Muscle of leg (tissue), 3 donors: ENCODE measurements at regions not wholly inside any gene's neighbourhood (a gene's known extent, or its start where the extent isn't known, plus 50 kb on each side); places are given as distances from the start of the nearest gene placed in this dataset.

ENCODE experiments used
- DNase-seq: peaks from one replicate; pipeline ENCODE4 v3.0.0; 2013
- H3K27ac ChIP-seq: one replicate; pipeline ENCODE4 v1.5.1; 2013; ENCODE audit warnings: mild to moderate bottlenecking, low read length, control low read depth
- H3K27me3 ChIP-seq: one replicate; pipeline ENCODE4 v1.6.1; 2013; ENCODE audit warnings: low read length; ENCODE audit not compliant: control insufficient read depth, insufficient read depth
- H3K36me3 ChIP-seq: one replicate; pipeline ENCODE4 v1.6.1; 2013; ENCODE audit warnings: low read length; ENCODE audit not compliant: control insufficient read depth, insufficient read depth
- H3K4me1 ChIP-seq: one replicate; pipeline ENCODE4 v1.6.1; 2013; ENCODE audit warnings: low read length; ENCODE audit not compliant: control insufficient read depth, insufficient read depth
- H3K4me3 ChIP-seq: one replicate; pipeline ENCODE4 v1.5.1; 2013; ENCODE audit warnings: low read length, control low read depth
- H3K9me3 ChIP-seq: replicated peaks from 2 replicates; pipeline ENCODE4 v1.6.1; 2013; ENCODE audit warnings: low read depth, low read length; ENCODE audit not compliant: control insufficient read depth
- WGBS: methylation state at CpG from one replicate; pipeline ENCODE4 v1.1.5; 2013; ENCODE audit warnings: missing lambda C conversion rate; ENCODE audit not compliant: insufficient coverage; 5-methylcytosine and 5-hydroxymethylcytosine counted together

DNA sequence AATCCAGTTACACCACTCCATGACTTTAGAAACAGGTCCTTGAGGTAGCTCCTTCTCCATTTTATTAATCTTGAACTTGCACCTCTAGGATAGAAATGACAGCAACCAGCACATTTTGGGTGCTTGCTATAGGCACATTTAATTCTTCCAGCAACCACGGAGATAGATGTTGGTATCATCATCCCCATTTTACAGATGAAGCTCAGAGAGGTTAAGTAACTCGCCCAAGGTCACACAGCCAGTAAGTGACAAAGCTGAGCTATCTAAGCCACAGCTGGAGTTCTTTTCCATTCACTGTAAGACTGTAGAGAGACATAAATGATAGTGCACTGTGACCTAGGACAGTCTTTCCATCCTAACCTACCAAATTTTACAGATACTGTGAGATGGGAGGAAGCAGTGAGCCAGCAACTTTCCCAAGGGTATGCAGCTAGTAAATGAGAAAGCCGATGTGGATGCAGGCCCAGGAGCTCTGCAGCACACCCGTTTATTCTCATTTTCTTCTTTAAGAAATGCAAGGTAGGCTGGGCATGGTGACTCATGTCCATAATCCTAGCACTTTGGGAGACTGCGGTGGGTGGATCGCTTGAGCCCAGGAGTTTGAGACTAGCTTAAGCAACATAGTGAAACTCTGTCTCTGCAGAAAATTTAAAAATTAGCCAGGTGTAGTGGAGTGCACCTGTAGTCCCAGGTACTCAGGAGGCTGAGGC is 103.2 kb downstream of the TBX5 start:
- DNase-seq: no peak
- Histone ChIP-seq H3K36me3 (no peaks in the 10 kb centered on the region), H3K27ac (no peak overlapping the region), H3K4me1 (no peaks in the 10 kb centered on the region), H3K4me3 (no peak overlapping the region), H3K9me3 (no peaks in the 10 kb centered on the region), H3K27me3 (peaks cover 11% of the 10 kb centered on the region)
- WGBS: 43% methylated on average over 3 of the region's 6 CpGs

- WGBS: 2% methylated on average over 5 of the region's 8 CpGs
- H3K27me3 ChIP-seq: peaks cover 11% of the 10 kb centered on the region
- no peaks in the 10 kb centered on the region for H3K4me1 ChIP-seq
- no peaks in the 10 kb centered on the region for H3K9me3 ChIP-seq
- no peaks in the 10 kb centered on the region for H3K36me3 ChIP-seq
- H3K27ac ChIP-seq: no peak overlapping the region
- no peak overlapping the region for H3K4me3 ChIP-seq
- no peak for DNase-seq
Observed at GRCh38 chr12:114302117-114302516, 103.8 kb downstream of the TBX5 start.

GRCh38 chr12:114294303-114294685 is 111.7 kb downstream of the TBX5 start:
- Histone ChIP-seq H3K36me3 (no peaks in the 10 kb centered on the region), H3K9me3 (peaks cover 5% of the 10 kb centered on the region), H3K27me3 (no peaks in the 10 kb centered on the region), H3K4me3 (no peak overlapping the region), H3K4me1 (no peaks in the 10 kb centered on the region), H3K27ac (no peak overlapping the region)
- no peak for DNase-seq
- 100% methylated on average over 1 of the region's 3 CpGs for WGBS

DNA sequence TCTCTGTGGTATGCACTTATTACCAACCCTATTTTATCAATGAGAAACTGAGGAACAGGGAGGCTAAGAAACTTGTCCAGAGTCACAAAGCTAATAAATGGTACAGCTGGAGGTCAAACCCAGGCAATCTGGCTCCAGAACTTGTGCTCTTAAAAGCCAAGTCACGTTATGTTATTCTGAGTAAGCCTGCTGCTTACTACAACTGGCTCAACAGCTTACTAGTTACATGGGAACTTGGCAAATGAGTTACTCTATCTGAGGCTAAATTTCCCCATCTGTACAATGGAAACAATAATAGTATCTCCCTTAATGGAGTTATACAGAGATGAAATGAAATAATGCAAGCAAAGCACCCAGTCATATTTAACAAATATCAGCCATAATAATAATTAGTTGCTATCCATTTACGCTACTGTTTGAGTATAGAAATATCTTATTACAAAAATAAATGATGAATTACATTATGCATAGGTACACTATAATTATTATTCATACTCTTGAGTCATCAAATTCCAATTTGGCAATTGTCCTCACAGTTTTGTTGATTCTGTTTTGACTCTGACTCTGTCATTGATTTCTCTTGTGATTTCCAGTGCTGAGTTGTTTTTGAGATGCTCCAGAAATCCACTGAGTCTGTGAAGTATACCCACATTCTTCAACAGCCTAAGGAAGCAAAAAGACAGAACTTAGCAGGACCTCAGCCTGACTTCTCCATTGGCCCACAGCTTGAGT is 112.2 kb downstream of the TBX5 start:
- H3K4me3 ChIP-seq: no peak overlapping the region
- DNase-seq: no peak
- H3K27ac ChIP-seq: no peak overlapping the region
- H3K27me3 ChIP-seq: no peaks in the 10 kb centered on the region
- no peaks in the 10 kb centered on the region for H3K4me1 ChIP-seq
- no peaks in the 10 kb centered on the region for H3K36me3 ChIP-seq
- no CpG with 5 or more reads among the region's 2 CpGs for WGBS
- peaks cover 5% of the 10 kb centered on the region for H3K9me3 ChIP-seq

DNA sequence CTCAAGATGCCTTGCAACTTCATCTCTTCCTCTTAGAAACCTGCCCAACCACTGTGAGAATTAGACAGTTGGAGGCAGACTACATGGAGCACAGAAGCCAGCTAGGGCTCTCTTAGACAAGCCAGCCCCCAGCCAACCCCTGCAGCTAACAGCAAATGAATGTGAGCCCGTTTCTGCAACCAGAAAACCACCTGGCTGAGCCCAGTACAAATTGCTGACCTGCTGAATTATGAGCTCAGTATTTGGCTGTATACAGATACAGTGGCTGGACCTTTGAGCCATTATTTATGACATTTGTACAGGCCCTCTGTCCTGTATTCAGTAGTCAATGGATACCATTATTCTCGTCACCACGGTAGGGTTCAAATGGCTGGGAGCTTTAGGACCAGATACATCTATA is 112.9 kb downstream of the TBX5 start:
- Histone ChIP-seq H3K9me3 (peaks cover 5% of the 10 kb centered on the region), H3K27me3 (peaks cover 4% of the 10 kb centered on the region), H3K4me1 (no peaks in the 10 kb centered on the region), H3K27ac (no peak overlapping the region), H3K36me3 (no peaks in the 10 kb centered on the region), H3K4me3 (no peak overlapping the region)
- 60% methylated on average over 1 of the region's 3 CpGs for WGBS
- no peak for DNase-seq

DNA sequence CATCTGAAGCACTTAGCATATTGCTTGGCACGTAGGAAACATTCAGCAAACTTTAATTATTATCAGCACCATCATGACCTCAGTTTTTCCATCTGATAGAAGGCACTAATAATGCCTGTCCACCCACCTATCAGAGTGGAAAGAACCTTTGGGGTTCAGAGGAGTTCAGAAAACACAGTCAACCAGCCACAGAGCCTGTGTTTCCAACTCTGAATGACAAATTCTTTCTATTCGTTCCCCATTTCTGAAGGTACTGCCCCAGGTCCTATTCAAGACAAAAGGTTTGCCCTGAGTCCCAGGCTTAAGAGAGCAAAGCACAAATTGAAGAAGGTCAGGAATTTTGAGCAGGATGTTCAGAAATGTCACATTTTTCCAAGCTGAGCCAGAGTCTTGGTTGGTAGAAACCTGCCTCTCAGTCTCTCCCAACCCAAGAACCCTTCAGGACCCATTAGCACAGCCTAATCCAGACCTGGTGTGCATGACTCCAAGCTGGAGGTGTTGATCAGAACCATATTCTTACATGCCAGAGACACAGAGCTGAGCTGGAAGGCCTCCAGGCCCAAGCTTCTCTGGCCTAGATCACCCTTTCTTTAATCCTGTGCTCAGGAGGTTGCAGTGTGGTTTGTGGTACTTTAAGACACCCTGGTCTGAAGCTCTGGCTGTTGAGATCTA is 114.4 kb downstream of the TBX5 start:
- H3K4me3 ChIP-seq: no peak overlapping the region
- WGBS: no CpG with 5 or more reads among the region's 2 CpGs
- no peaks in the 10 kb centered on the region for H3K36me3 ChIP-seq
- peaks cover 4% of the 10 kb centered on the region for H3K27me3 ChIP-seq
- no peaks in the 10 kb centered on the region for H3K4me1 ChIP-seq
- H3K9me3 ChIP-seq: peaks cover 5% of the 10 kb centered on the region
- H3K27ac ChIP-seq: no peak overlapping the region
- no peak for DNase-seq

DNA sequence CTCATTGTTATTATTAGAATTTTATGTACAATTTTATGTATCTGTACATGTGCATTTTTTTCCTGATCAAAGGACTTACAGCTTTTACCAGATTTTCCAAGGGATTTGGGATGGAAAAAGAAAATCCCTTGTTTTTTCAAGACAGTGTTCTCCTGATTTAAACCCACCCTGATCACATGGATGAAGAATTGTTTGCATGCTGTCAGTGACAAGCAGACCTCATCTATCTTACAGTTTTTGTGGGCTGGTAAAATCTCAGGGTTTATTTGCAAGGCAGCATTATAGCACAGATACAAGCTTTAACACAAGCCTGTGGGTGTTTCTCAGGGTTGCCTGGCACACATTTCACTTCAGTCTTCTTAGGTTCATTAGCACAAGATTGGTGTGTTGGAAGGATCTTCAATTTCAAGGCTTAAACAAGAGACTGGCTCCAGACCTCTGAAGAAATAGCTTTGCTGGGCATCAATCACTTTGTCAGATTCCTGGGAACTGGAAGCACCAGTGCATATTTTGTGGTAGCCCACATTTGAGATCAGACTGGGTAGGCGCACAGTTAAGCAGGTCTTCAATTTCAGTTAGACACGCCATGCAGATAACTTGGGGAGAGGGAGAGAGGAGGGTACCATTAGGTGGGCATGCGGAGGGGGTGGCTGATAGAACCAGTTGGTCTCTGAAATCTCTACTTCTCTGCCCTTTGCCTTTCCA is 118.0 kb downstream of the TBX5 start:
- no peak for DNase-seq

GRCh38 chr12:114286145-114286544 is 119.8 kb downstream of the TBX5 start:
- Histone ChIP-seq H3K9me3 (no peaks in the 10 kb centered on the region), H3K27ac (no peak overlapping the region), H3K36me3 (no peaks in the 10 kb centered on the region), H3K27me3 (peaks cover 4% of the 10 kb centered on the region), H3K4me1 (no peaks in the 10 kb centered on the region), H3K4me3 (no peak overlapping the region)
- no peak for DNase-seq
- WGBS: no CpG with 5 or more reads among the region's 2 CpGs

More for the DNA sequence above, 118.0 kb downstream of the TBX5 start:
- H3K27ac ChIP-seq: no peak overlapping the region
- no peaks in the 10 kb centered on the region for H3K4me1 ChIP-seq
- H3K27me3 ChIP-seq: peaks cover 4% of the 10 kb centered on the region
- no peak overlapping the region for H3K4me3 ChIP-seq
- peaks cover 2% of the 10 kb centered on the region for H3K9me3 ChIP-seq
- H3K36me3 ChIP-seq: no peaks in the 10 kb centered on the region
- WGBS: 53% methylated on average over 2 of the region's 3 CpGs

GRCh38 chr12:114285554-114285953 is 120.4 kb downstream of the TBX5 start:
- peaks cover 4% of the 10 kb centered on the region for H3K27me3 ChIP-seq
- H3K36me3 ChIP-seq: no peaks in the 10 kb centered on the region
- no peak for DNase-seq
- no peaks in the 10 kb centered on the region for H3K9me3 ChIP-seq
- WGBS: no CpG with 5 or more reads among the region's 1 CpG
- H3K4me1 ChIP-seq: no peaks in the 10 kb centered on the region
- no peak overlapping the region for H3K4me3 ChIP-seq
- no peak overlapping the region for H3K27ac ChIP-seq

DNA sequence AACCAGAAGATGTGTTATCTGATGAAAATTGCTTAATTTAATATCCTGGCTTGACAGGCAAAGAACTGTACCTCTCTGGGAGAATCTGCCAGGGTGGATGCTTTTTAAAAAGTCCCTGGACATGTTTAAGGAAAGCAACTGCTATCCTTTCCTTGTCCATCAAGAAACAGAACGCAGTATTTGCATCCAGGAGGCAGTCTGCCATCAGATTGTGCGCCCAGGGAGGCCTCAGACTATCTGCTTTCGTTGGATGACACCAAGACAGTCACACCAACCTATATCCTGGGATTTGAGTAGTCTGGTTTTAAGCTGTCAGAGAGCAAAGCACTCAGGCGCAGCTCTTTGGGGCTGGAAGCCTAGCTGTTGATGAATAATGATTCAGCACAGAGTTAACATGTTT is 121.9 kb downstream of the TBX5 start:
- Histone ChIP-seq H3K27me3 (peaks cover 4% of the 10 kb centered on the region), H3K9me3 (no peaks in the 10 kb centered on the region), H3K4me1 (no peaks in the 10 kb centered on the region), H3K4me3 (no peak overlapping the region), H3K27ac (no peak overlapping the region), H3K36me3 (no peaks in the 10 kb centered on the region)
- no CpG with 5 or more reads among the region's 4 CpGs for WGBS
- DNase-seq: no peak
